Putamen (tissue), 1 donor: ENCODE measurements at regions not wholly inside any gene's neighbourhood (a gene's known extent, or its start where the extent isn't known, plus 50 kb on each side); places are given as distances from the start of the nearest gene placed in this dataset.
A peak's percentile ranks its signal among the peaks of the same experiment; 100 is the strongest.

Experiments
- DNase-seq: peaks from one replicate; pipeline ENCODE4 v3.0.0-alpha.2; 2016; ENCODE audit warnings: low spot score

- DNase-seq = no peak
Observed at GRCh38 chr9:135220601-135221575, 133.4 kb downstream of the OLFM1 start.

- DNase-seq = no peak
Observed at GRCh38 chr9:135221576-135221950, 134.1 kb downstream of the OLFM1 start.

GRCh38 chr9:135221951-135222631 lies 134.6 kb downstream of the OLFM1 start:
- no peak for DNase-seq

GRCh38 chr9:135222881-135223760 lies 135.7 kb downstream of the OLFM1 start:
- no peak for DNase-seq

- no peak for DNase-seq
Observed at GRCh38 chr9:135223831-135224230, 136.4 kb downstream of the OLFM1 start.

- no peak for DNase-seq
Observed at GRCh38 chr9:135224286-135224877, 136.9 kb downstream of the OLFM1 start.

- DNase-seq = no peak
Observed at GRCh38 chr9:135224921-135225541, 137.6 kb downstream of the OLFM1 start.

GRCh38 chr9:135225619-135226228 lies 138.3 kb downstream of the OLFM1 start:
- DNase-seq = no peak

- no peak for DNase-seq
Observed at GRCh38 chr9:135226369-135227050, 139.0 kb downstream of the OLFM1 start.

- no peak for DNase-seq
Observed at GRCh38 chr9:135227641-135228251, 140.3 kb downstream of the OLFM1 start.

GRCh38 chr9:135228345-135228982 lies 141.0 kb downstream of the OLFM1 start:
- DNase-seq = peak; percentile 17

- no peak for DNase-seq
Observed at GRCh38 chr9:135228983-135229625, 141.6 kb downstream of the OLFM1 start.

GRCh38 chr9:135229701-135230385 lies 142.4 kb downstream of the OLFM1 start:
- no peak for DNase-seq

GRCh38 chr9:135230386-135230765 lies 142.9 kb downstream of the OLFM1 start:
- DNase-seq = no peak

- no peak for DNase-seq
Observed at GRCh38 chr9:135230817-135231520, 143.5 kb downstream of the OLFM1 start.

GRCh38 chr9:135239100-135239768 lies 151.8 kb downstream of the OLFM1 start:
- no peak for DNase-seq

- DNase-seq = no peak
Observed at GRCh38 chr9:135239769-135240141, 152.3 kb downstream of the OLFM1 start.
